IPS-NIHi7 (cell line): ENCODE measurements at regions not wholly inside any gene's neighbourhood (a gene's known extent, or its start where the extent isn't known, plus 50 kb on each side); places are given as distances from the start of the nearest gene placed in this dataset.
"Not testable (repeated sequence)": the region's sequence is repeated elsewhere in the genome, so short reads cannot be mapped to it uniquely, and the experiment has no call there.

ENCODE experiments used
- DNase-seq: peaks from one replicate; pipeline ENCODE4 v3.0.0; 2012; ENCODE audit warnings: mixed read lengths; ENCODE audit errors: extremely low spot score

DNA sequence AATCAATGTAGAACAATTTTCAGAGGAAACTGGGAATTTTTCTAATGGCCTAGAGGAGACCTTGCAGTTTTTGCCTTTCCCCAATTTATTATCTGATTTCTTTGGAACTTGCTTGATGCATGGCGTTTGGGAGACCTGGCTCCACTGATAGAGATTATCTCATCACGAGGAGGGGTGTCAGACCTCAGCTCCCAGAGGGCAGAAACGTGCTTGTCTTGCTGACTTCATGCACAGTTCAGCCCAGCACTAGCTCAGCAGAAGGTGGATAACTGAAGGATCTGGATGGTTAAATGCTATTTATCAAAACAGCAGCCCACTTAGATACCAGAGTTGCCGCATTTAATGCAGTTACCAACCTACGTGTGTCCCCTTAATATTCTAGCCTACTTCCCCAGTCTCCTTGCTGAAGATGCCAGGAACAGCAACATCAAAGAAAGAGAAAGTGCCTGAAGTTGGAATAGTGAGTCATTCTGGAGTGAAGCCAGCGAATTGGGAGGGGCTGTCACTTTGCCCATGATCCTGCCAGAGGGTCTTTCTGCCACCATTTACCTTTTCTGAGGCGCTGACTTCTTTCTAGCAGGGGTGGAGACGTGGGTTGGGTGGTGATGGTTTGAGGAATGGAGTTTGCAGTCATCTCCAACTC, 133.5 kb upstream of the CADM1 start:
- DNase-seq = no peak

DNA sequence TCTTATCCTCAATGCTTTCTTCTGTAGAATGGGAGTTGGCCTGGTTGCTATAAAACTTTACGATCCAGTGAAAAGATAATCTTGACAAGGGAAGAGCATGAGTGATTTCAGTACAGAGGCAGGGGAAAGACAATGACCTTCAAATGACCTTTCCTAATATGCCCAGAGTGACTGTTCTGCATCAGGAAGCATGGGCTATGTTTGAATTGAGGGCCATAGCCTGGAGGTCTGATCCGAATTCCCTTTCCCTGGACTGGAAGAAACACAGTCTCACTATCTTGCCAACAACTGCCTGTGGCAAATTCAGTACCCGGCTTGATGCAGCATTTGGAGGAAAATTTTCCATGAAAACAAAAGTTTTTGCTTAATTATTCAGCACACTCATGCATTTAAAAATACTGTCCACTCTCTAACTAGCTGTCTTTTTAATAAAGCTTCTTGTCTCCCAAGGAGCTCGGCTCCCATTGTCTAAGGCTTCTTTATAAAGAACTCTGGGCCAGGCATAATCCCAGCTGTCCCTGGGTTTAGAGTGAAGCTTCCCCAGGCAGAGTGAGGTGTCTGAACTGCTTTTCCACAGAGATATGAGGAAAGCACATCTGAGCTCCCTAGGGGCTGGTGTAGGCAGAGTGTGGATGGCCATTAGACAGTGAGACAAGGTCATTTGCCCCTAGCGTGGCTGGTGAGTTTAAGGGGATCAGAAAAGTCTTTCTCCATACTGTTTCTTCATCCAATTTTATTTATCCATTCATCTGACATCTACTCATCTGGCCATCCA, 132.7 kb upstream of the CADM1 start:
- DNase-seq = no peak

DNA sequence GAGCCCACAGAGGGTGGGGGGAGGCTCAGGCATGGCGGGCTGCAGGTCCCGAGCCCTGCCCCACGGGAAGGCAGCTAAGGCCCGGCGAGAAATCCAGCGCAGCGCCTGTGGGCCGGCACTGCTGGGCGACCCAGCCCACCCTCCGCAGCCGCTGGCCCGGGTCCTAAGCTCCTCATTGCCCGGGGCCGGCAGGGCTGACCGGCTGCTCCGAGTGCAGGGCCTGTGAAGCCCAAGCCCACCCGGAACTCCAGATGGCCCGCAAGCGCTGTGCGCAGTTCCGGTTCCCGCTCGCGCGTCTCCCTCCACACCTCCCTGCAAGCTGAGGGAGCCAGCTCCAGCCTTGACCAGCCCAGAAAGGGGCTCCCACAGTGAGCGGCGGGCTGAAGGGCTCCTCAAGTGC, 129.8 kb upstream of the CADM1 start:
- DNase-seq = not testable (repeated sequence)

DNA sequence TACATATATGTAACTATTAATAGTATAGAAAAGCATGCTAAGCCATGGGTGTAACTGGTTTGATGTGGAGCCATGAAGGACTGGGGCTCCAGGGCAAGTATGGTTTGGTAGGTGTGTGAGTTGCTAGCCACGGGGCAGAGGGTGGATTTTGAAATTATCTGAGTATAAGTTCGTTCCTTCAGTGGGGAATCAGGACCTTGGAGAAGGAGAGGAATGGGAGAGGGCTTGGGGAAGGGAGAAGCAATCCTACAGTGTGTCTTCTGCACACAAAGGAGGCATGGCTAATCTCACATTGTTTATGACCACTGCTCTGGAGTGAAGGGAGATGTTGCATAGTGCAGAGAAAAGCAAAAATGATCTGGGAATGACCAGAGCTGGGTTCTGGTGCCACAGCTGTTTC, 127.8 kb upstream of the CADM1 start:
- no peak for DNase-seq

DNA sequence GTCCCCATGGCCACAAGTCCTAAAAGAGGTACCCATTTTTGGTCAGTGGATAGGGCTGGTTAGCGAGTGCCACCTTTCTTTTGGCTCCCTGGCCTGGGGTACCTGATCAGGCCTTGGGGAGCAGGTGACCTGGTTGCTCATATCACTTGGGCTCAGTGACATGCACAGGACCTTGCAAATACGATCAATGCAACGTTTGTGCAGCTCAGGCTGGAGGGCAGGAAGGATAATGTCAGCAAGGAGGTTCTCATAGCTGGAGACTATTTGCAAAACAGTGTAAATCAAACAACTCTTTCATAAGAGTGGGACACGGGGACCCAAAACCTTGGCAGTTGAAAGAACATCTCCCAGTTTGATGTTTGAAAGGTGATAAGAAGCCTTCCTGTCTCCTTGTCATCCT, 127.4 kb upstream of the CADM1 start:
- DNase-seq = no peak

DNA sequence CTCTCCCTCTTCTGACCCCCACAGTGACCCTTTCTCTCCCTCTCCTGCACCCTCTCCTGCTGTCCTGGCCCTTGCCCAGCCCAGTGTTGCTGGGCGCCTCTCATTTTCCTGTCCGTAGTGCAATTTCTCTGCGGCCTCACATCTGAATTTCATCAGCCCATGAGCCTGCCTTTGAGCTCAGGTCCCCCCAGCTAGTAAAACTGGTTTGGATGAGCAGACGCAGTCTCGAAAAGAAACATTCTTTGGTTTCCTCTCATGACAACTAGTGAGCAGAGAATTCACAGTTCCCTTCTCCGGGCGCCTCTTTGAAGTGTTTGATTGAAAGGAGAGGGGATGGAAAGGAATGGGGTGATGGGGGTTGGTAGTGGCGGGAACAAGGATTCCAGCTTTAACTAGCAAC, 126.0 kb upstream of the CADM1 start:
- DNase-seq = no peak

DNA sequence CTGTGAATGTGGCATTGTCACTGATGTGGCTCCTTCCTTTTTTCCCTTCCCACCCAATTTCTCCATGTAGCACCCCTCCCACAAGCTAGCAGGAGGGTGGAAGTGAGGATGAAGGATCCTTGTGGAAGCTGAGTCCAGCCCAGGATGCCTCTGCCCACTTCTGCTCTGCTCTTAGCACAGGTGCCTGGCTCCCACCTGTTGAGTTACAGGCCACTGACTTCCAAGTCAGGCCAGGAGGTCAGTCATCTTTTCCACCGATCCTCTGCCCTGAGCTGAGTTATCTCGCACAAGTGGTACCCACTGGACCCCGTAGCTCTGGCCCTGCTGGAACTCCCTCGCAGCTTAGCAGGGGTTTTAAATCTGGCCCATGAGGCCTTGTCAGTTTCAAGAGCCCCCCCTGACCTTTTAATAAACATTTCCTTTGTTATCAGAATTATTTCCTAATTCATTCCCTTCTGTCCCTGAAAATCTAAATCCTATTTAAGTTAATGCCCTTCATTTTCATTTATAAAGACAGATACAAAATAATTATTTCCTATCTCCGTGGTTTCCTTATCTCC, 125.3 kb upstream of the CADM1 start:
- DNase-seq = no peak

DNA sequence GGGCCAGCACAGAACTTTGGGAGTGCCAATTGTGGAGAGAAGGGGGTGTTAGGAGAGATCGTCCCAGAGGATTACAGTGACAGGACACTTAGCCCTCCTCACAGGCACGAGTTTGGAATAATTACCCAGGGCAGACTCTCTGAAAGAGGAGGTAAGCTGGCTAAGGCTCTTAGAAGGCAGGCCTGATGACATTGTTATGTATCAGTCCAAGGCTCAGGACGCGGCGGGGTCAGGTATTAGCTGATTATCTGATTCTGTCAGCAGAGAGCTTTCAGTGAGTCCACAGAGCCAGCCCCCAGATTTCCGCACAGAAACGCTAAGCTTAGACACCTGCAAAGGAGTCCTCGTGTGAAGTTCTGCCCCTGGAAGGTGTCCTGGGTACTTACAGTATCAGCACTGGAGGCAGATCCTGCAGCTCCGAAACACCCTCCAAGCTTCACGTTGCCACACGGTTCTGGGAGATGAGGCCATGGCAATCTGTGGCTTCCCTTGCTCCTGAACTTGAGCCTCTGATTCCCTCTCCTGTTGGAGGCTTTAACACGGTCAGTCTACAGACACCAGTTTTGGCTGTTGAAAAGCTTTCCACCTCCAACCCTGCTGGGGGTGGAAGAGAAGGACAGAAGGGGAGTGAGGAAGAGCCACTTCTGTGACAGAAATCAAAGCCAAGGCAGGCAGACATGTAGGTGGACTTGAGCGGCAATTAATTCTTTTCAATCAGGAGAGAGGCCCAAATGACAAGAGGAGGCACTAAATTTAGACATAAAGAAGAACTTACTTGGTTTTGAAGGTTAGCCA, 123.6 kb upstream of the CADM1 start:
- DNase-seq = no peak

DNA sequence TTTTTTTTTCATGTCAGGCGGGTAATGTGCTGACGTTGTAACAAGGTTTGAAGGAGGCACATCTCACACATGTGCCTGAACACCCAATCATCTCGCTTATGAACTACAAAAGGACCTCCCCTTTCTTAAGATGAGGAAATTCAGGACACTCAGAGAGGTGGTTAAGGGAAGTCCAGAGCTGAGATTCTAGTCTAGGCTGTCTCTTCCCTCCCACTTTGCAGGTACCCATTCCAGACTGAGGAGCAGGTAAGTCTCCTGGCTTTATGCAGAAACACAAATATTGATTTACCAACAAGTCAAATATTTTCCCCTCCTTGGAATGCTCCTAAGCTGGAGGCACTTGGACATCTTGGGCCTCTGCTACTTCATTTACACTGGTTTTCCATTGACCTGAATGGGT, 122.9 kb upstream of the CADM1 start:
- no peak for DNase-seq

DNA sequence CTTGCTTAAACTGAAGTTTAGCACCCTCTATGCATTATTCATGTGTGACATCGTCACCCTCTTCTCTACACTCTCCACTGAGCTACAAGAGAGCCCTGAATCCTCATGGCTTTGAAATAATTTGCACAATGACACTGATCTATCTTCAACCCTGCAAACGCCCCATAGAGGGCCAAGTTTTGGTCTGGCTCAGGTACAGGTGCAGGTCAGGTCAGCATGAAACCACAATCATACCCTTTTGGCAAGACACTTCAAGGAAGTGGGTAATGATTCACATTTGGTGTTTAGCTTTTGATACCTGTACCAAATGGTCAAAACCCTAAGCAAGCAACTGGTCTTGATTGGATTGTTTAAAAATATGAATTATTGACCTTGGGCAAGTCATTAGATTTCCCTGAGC, 122.2 kb upstream of the CADM1 start:
- DNase-seq = no peak

DNA sequence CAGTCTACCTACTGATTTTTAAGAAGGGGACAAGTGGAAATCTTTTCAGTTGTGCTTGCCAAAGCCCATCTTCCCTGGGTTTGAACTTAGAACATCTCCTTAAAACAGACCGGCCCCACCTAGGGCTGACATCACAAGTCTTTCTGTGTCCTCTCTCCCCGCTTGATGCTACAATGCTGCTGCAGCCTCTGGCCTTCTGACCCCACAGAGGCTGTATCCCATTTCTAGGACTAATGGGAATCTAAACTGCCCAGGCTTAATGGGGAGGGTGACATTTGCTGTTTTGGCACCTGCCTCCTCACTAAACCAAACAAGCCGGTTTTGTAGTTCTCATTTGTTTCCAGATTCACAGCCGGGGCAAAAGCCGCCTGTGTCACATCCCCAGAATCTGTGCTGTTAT, 121.3 kb upstream of the CADM1 start:
- DNase-seq = no peak

DNA sequence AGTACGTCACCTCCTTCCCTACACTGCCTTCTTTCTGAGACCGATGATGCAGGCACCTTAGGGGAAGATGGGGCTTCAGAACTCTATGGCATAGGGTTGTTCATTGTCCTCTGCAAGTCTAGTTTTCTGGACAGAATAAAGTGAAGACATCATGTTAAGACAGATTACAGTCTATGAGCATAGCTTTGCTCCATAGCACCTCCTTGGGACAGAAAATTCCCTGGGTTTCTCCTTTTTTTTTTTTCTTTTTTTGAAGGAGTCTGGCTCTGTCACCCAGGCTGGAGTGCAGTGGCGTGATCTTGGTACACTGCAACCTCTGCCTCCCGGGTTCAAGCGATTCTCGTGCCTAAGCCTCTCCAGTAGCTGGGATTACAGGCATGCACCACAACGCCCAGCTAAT, 119.8 kb upstream of the CADM1 start:
- no peak for DNase-seq

DNA sequence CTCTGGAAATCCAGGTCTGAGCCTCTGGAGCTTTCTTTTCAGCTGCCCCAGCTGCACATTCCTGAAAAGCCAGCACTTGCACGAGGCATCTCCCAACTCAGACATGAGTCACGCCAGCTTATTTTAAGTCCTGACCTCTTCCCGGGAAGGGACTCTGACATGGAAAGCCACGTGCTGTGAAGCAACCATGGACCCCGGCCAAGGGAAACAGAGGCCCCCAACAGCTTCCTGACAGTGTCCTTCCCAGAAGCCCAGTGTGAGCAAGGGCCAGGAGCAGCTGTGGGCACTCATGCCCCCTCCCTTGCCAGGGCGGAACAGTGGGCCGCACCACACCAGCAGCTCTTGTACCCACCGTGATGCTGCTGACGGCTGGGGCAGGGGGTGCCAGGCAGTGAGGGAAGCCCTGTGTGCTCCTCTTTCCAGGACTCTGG, 118.8 kb upstream of the CADM1 start:
- no peak for DNase-seq

DNA sequence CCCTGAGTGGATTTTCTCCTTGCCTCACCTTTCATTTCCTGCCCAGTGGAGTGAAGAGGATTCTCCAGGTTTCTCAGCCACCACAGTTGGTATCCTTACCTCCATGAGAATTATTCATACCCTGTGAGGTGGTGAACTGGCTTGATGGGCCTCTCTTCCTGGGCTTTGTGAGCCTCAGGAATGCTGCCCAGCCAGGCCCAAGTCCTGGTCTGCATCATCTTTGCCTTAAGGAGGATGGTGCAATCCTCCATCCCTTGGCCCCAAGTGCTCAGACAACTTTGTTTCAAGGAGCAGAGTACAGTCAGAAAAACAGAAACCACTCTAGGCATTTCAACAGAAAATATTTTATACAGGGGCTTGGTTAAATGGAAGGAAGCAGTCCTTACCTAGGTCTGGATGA, 114.2 kb upstream of the CADM1 start:
- no peak for DNase-seq

DNA sequence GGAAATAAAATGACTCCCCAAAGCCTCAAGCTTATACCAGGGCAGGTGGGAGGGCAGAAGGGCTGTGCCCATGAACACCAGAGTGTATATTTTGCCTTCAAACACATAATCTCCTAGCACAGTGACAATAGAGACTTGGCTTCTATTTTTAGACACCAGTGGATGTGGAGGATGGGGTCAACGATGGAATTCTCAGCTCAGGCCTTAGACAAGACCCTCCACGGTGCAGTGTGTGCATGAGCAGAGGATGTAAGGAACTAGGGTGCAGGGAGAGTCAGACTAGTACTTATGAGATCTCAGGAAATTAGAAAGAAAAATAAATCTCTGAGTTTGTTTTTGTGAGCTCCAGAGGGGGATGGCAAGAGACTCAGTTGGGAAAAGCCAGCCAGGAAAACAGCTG, 113.6 kb upstream of the CADM1 start:
- DNase-seq = no peak

DNA sequence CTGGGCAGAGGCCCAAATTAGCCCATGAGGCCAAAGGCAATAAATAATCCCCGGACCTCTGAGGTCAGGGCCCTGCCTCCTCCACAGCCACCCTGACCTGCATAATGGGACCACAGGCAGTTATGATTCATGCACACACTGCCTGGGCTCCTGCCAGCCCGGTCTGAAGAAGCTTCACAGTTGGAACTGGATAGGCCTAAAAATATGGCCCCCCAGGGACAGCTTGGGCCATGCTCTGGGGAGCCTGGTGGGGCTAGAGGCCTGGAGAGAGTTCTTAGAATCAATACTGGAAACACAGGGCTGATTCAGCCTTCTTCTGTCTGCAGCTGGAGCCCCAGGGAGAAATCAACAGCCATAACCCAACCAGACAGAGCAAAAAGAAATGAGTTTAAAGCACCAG, 112.8 kb upstream of the CADM1 start:
- DNase-seq = no peak

DNA sequence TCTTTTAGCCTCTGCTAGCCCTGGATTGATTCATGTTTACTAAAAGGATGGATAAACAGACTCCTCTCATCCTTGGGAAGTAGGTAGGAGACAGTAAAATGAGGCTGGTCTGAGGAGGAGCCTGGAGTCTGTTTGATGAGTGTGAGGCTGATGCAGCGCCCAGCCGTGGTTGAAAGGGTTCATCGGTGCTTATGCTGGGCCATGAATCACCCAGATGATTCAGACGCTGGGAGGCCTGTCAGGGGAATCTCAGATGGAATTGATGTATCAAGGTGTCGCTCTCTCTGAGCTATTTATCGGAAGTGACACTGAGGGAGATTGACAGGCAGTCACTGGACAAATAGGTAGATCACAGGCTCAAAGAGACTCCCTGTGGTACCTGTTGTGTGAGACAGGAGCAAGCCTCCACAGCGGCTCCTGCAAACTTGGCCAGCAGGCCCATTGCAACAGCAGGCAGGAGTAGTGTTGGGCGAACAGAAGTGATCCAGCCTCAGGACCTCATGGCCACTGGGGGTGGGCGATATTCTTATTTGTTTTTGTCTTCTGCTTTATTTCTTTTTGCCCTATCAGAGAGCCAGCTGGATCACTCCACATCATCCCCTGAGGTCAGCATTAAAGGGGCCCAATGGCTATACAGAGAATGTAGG, 109.9 kb upstream of the CADM1 start:
- DNase-seq = no peak

DNA sequence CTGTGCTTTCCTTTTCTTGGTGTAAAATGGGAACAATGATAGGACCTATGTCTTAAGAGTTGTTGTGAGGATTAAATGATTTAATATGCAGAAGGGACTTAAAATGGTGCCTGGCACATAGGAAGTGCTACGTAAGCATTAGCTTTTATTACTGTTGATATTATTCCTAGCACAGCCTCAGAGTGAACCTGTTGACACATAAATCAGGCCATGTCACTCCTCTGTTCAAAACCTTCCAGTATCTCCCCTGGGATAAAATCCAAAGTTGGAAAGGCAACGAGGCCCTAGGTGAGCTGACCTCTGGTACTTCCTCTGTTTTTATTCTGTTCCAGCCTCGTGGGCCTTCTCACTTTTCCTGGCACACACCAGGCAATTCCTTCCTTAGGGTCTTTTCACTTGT, 108.8 kb upstream of the CADM1 start:
- DNase-seq = no peak

DNA sequence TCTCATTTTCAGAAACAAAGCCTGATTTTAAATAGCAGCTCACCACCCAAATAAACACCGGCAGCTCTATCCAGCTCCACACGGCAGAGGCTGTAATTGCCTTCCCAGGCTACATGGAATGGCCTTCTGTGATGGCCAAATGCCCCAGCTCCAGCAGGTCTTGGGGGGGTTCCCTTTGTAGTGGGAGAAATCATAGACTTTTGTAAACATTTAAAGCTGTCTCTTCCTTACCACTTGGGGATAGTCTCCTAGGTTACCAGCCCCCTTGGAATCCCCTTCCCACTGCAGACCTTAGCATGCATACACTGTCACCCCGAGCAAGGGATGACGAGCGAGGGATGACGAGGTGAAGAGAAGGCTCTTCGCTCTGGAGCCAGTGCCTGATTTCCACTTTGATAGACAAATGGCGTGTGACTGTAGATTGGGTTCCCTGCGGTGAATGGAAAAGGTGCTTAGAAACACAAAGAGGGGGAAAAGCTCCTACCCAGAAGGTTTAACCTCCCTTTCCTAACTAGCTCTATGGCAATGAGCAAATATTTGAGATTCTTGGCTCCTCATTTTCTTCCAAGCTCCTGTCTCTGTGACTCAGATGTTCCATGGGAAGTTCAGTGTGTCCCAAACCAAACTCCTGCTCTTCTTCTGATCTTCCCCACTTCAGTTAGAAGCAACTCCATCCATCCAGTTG, 108.0 kb upstream of the CADM1 start:
- DNase-seq = peak; percentile 65

DNA sequence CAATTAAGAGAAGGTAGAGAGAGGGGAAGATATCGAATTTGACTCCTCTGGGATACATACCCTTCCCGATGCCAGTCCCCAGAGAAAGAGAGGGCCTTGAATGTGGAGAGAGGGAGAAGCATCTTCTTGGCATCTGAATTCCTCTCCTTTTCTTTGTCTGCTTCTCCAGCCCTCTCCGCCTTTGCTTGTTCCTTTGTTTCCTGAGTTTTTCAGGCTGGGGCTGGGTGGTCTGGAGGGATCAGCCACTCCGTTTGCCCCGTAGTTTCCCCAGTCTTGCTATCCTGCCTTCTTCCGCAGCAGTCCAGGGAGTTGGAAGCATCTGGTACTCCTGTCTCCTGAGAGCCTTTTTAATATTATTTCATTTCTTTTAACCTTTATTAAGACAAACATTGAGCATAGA, 107.1 kb upstream of the CADM1 start:
- DNase-seq = no peak

DNA sequence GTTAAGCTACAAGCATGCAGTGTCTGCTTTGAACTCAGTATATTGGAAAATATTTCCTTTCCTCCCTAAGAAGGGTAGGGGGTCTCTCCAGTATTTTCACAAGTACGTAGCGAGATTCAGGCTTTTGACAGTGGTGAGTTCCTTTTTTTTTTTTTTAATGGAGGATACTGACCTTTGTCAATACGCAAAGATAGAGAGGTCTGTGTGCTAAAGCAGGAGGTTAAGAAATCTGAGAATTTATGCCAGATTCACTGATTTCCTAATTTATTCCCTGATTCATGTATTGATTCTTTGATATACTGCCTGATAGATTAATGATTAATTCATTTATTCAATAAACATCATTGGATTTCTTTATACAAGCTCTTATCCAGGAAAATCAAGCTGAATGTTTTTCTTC, 106.7 kb upstream of the CADM1 start:
- DNase-seq = no peak
